ENCODE measurements at regions not wholly inside any gene's neighbourhood (a gene's known extent, or its start where the extent isn't known, plus 50 kb on each side); places are given as distances from the start of the nearest gene placed in this dataset.

DNA sequence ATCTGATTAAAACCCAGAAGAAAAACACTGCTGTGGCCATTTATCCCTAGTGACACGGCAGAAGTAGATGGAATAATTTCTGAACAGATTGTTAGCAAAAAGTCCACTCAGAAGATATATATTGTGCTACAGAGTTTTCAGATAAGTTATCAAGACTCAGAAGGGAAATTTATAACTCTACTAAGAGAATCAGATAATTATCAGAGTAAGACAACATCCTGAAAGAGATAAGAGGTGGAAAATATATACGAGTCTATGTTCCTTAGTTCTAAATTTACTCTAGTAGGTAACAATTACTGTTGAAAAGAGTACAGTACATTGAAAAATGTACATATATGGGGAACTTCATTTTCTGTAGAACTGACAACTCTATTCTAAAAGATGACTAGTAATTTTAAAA lies 176.7 kb downstream of the GNAI1 start:
- Histone ChIP-seq H3K4me3 (ENCODE audit: low read length in 2 of 2) (no peak overlapping the region), H3K27ac (ENCODE audit: low read depth in 1 of 2, low read length in 1 of 2) (no peak overlapping the region), H3K36me3 (ENCODE audit: control insufficient read depth in 2 of 2, insufficient read depth in 2 of 2, low read length in 1 of 2) (no peaks in the 10 kb centered on the region), H3K27me3 (ENCODE audit: control insufficient read depth in 2 of 2, insufficient read depth in 1 of 2, low read length in 1 of 2) (no peaks in the 10 kb centered on the region), H3K4me1 (ENCODE audit: control insufficient read depth in 2 of 2, insufficient read depth in 2 of 2, low read length in 2 of 2) (peaks cover 0 to 3% of the 10 kb centered on the region in 2 donors), H3K9me3 (ENCODE audit: control insufficient read depth in 2 of 2, insufficient read depth in 1 of 2, low read length in 1 of 2) (no peaks in the 10 kb centered on the region)
- WGBS = 65% methylated on average over 2 of the region's 2 CpGs
- no peak for DNase-seq (ENCODE audit: low read depth in 6 of 9, low spot score in 9 of 9)

DNA sequence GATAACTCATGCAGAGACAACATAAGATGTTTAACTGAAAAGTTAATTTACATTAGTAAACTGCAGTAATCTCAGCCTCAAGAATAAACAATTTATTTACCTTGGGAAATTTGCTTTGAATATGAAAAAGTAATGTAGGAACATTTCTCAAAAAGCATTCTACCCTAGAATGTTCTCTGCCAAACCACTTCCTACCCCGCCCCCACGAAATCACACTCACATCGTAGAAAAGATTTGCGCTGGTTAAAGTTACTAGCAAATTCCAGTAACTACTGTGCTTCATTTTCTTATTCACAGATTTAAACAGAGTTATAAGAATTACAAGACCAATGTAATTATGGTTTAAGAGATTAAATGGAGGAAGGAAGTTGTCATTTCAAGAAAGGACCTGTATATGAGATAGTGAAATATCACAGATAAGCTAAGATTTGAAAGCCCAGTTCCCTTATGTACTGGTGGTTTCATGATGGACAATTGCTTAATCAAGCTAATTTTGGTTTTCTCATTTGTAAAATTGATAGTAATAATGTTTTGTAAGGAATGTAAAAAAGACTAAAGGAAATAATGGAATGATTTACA lies 175.4 kb downstream of the GNAI1 start:
- Histone ChIP-seq H3K27me3 (ENCODE audit: control insufficient read depth in 2 of 2, insufficient read depth in 1 of 2, low read length in 1 of 2) (no peaks in the 10 kb centered on the region), H3K27ac (ENCODE audit: low read depth in 1 of 2, low read length in 1 of 2) (no peak overlapping the region), H3K4me1 (ENCODE audit: control insufficient read depth in 2 of 2, insufficient read depth in 2 of 2, low read length in 2 of 2) (peaks cover 0 to 3% of the 10 kb centered on the region in 2 donors), H3K4me3 (ENCODE audit: low read length in 2 of 2) (no peak overlapping the region), H3K9me3 (ENCODE audit: control insufficient read depth in 2 of 2, insufficient read depth in 1 of 2, low read length in 1 of 2) (no peaks in the 10 kb centered on the region), H3K36me3 (ENCODE audit: control insufficient read depth in 2 of 2, insufficient read depth in 2 of 2, low read length in 1 of 2) (no peaks in the 10 kb centered on the region)
- DNase-seq (ENCODE audit: low read depth in 6 of 9, low spot score in 9 of 9) = peak in 6 of 9 donors; percentile 15 to 55 (median 21)
- WGBS = 59% methylated on average over 4 of the region's 4 CpGs

DNA sequence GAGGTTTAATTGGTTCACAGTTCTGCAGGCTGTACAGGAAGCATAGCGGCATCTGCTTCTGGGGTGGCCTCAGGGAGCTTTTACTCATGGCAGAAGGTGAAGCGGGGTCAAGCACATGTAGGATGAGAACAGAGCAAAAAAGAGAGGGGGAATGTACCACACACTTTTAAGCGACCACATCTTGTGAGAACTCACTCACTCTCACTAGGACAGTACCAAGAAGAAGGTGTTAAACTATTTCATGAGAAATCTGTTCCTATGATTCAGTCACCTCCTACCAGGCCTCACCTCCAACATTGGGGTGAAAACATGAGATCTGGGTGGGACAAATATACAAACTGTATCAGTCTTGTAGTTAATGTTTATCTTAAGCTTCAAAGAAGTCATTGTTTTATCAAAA lies 174.7 kb downstream of the GNAI1 start:
- Histone ChIP-seq H3K4me3 (ENCODE audit: low read length in 2 of 2) (no peak overlapping the region), H3K36me3 (ENCODE audit: control insufficient read depth in 2 of 2, insufficient read depth in 2 of 2, low read length in 1 of 2) (no peaks in the 10 kb centered on the region), H3K27me3 (ENCODE audit: control insufficient read depth in 2 of 2, insufficient read depth in 1 of 2, low read length in 1 of 2) (no peaks in the 10 kb centered on the region), H3K9me3 (ENCODE audit: control insufficient read depth in 2 of 2, insufficient read depth in 1 of 2, low read length in 1 of 2) (no peaks in the 10 kb centered on the region), H3K27ac (ENCODE audit: low read depth in 1 of 2, low read length in 1 of 2) (no peak overlapping the region), H3K4me1 (ENCODE audit: control insufficient read depth in 2 of 2, insufficient read depth in 2 of 2, low read length in 2 of 2) (peaks cover 0 to 3% of the 10 kb centered on the region in 2 donors)
- 96% methylated on average over 3 of the region's 3 CpGs for WGBS
- no peak for DNase-seq (ENCODE audit: low read depth in 6 of 9, low spot score in 9 of 9)

DNA sequence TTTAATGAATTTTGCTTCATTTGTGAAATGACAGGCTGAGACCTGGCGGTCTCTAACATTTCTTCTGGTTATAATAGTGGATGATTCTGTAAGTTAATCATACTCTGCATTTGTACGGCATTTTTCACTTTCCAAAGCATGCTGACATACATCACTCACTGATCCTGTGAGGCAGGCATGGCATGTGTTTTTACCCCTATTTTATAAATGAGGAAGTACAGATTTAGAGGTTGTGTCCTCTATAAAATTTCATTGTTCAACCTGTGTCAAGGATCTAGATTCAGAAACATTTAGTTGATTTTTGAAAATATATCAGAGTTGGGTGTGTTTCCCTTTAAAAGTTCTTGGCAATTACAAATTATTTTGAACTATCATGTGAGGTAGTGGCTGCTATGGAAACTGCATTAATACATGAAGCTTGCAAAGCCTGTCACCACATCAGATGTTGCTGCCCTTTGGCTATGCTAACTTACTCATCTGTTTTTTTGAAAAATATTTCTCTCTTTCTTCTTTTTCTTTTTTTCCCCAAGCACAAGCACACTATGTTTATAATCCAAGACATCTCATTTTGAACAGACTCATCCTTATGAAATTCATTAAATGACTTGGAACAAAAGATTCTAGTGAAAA lies 172.7 kb downstream of the GNAI1 start:
- Histone ChIP-seq H3K36me3 (ENCODE audit: control insufficient read depth in 2 of 2, insufficient read depth in 2 of 2, low read length in 1 of 2) (no peaks in the 10 kb centered on the region), H3K4me1 (ENCODE audit: control insufficient read depth in 2 of 2, insufficient read depth in 2 of 2, low read length in 2 of 2) (peaks cover 0 to 3% of the 10 kb centered on the region in 2 donors), H3K4me3 (ENCODE audit: low read length in 2 of 2) (no peak overlapping the region), H3K27me3 (ENCODE audit: control insufficient read depth in 2 of 2, insufficient read depth in 1 of 2, low read length in 1 of 2) (no peaks in the 10 kb centered on the region), H3K27ac (ENCODE audit: low read depth in 1 of 2, low read length in 1 of 2) (no peak overlapping the region), H3K9me3 (ENCODE audit: control insufficient read depth in 2 of 2, insufficient read depth in 1 of 2, low read length in 1 of 2) (no peaks in the 10 kb centered on the region)
- 92% methylated on average over 2 of the region's 2 CpGs for WGBS
- no peak for DNase-seq (ENCODE audit: low read depth in 6 of 9, low spot score in 9 of 9)

DNA sequence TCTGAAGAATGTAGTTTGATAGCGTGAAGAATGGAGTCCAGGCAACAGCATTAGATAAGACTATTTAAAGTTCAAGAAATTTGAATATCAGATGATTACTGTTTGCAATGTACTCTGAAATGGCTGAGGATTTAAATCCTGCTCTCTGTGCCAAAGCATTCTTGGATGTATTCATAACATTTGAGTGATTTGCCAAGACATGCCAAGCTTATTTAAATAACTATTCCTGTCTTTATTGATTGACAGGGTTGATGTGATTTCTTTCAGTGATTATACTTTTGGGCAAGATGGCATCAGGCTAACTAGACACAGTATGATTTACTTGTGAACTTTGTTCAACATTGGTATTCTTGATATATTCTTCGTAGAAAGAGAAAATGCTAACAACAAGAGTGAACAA lies 168.7 kb downstream of the GNAI1 start:
- WGBS = 98% methylated on average over 2 of the region's 2 CpGs

DNA sequence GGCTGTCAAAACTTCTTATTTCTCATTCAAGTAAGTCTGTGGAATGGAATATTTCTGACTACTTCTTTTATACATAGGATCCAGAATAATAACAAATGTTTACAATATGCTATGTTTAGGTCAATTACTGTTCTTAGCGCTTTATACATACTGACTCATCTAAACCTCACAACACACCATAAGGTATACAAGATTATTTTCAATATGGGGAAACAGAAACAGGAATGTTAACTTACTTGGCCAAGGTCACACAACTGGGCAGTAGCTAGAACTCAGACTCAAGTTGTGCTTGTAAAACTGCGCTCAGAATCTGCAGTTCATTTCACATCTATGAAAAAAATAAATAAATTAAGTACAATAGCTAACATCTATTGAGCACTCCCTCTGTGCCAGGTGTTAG lies 168.0 kb downstream of the GNAI1 start:
- Histone ChIP-seq H3K4me3 (ENCODE audit: low read length in 2 of 2) (no peak overlapping the region), H3K36me3 (ENCODE audit: control insufficient read depth in 2 of 2, insufficient read depth in 2 of 2, low read length in 1 of 2) (no peaks in the 10 kb centered on the region), H3K27me3 (ENCODE audit: control insufficient read depth in 2 of 2, insufficient read depth in 1 of 2, low read length in 1 of 2) (no peaks in the 10 kb centered on the region), H3K4me1 (ENCODE audit: control insufficient read depth in 2 of 2, insufficient read depth in 2 of 2, low read length in 2 of 2) (no peaks in the 10 kb centered on the region), H3K27ac (ENCODE audit: low read depth in 1 of 2, low read length in 1 of 2) (no peak overlapping the region), H3K9me3 (ENCODE audit: control insufficient read depth in 2 of 2, insufficient read depth in 1 of 2, low read length in 1 of 2) (no peaks in the 10 kb centered on the region)
- no peak for DNase-seq (ENCODE audit: low read depth in 6 of 9, low spot score in 9 of 9)
- 99% methylated on average over 2 of the region's 2 CpGs for WGBS

More for the DNA sequence above, 168.7 kb downstream of the GNAI1 start:
- no peak overlapping the region for H3K4me3 ChIP-seq (ENCODE audit: low read length in 2 of 2)
- H3K4me1 ChIP-seq (ENCODE audit: control insufficient read depth in 2 of 2, insufficient read depth in 2 of 2, low read length in 2 of 2) = no peaks in the 10 kb centered on the region
- H3K36me3 ChIP-seq (ENCODE audit: control insufficient read depth in 2 of 2, insufficient read depth in 2 of 2, low read length in 1 of 2) = no peaks in the 10 kb centered on the region
- DNase-seq (ENCODE audit: low read depth in 6 of 9, low spot score in 9 of 9) = no peak
- H3K27me3 ChIP-seq (ENCODE audit: control insufficient read depth in 2 of 2, insufficient read depth in 1 of 2, low read length in 1 of 2) = no peaks in the 10 kb centered on the region
- no peaks in the 10 kb centered on the region for H3K9me3 ChIP-seq (ENCODE audit: control insufficient read depth in 2 of 2, insufficient read depth in 1 of 2, low read length in 1 of 2)
- H3K27ac ChIP-seq (ENCODE audit: low read depth in 1 of 2, low read length in 1 of 2) = no peak overlapping the region

DNA sequence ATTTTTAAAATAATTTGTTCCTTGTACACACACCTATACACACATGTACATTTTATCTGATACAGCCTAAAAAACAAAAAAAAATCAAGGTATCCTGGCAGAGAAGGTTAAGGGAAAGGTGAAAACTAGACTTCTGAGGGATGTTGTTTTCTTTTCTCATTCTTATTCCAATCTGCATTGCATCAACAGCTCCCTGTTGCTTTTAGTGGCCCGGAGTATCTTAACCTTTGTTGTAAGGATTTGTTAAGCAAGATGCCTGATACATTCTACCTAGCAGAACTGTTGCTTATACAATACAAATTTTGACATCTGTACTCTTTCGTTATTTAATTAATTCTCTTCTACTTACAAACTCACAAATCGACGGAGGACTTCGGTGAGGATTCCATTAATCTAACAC lies 167.4 kb downstream of the GNAI1 start:
- 97% methylated on average over 5 of the region's 5 CpGs for WGBS

DNA sequence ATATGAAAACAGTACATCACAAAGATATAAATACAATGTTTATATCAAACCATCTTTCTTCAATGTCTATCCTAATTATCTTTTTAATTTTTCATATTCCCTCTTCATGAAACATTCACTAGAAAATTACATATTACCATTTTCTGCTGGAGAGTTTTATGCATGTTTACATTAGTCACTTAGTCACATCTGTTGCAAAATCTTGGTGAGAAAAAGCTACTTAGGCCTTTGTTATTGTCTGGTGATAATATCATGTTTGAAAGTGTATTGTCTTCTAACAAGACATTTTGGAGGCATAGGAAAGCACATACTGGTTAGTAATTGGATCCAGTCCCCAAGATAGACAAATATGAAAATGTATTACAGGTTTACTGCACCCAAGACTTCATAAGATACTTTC lies 163.6 kb downstream of the GNAI1 start:
- Histone ChIP-seq H3K4me3 (ENCODE audit: low read length in 2 of 2) (no peak overlapping the region), H3K27ac (ENCODE audit: low read depth in 1 of 2, low read length in 1 of 2) (no peak overlapping the region), H3K9me3 (ENCODE audit: control insufficient read depth in 2 of 2, insufficient read depth in 1 of 2, low read length in 1 of 2) (peaks cover 0 to 6% of the 10 kb centered on the region in 2 donors), H3K27me3 (ENCODE audit: control insufficient read depth in 2 of 2, insufficient read depth in 1 of 2, low read length in 1 of 2) (no peaks in the 10 kb centered on the region), H3K4me1 (ENCODE audit: control insufficient read depth in 2 of 2, insufficient read depth in 2 of 2, low read length in 2 of 2) (no peaks in the 10 kb centered on the region), H3K36me3 (ENCODE audit: control insufficient read depth in 2 of 2, insufficient read depth in 2 of 2, low read length in 1 of 2) (no peaks in the 10 kb centered on the region)
- no peak for DNase-seq (ENCODE audit: low read depth in 6 of 9, low spot score in 9 of 9)

More for the DNA sequence above, 167.4 kb downstream of the GNAI1 start:
- Histone ChIP-seq H3K27me3 (ENCODE audit: control insufficient read depth in 2 of 2, insufficient read depth in 1 of 2, low read length in 1 of 2) (no peaks in the 10 kb centered on the region), H3K36me3 (ENCODE audit: control insufficient read depth in 2 of 2, insufficient read depth in 2 of 2, low read length in 1 of 2) (no peaks in the 10 kb centered on the region), H3K27ac (ENCODE audit: low read depth in 1 of 2, low read length in 1 of 2) (no peak overlapping the region), H3K4me3 (ENCODE audit: low read length in 2 of 2) (no peak overlapping the region), H3K4me1 (ENCODE audit: control insufficient read depth in 2 of 2, insufficient read depth in 2 of 2, low read length in 2 of 2) (no peaks in the 10 kb centered on the region), H3K9me3 (ENCODE audit: control insufficient read depth in 2 of 2, insufficient read depth in 1 of 2, low read length in 1 of 2) (no peaks in the 10 kb centered on the region)
- DNase-seq (ENCODE audit: low read depth in 6 of 9, low spot score in 9 of 9) = no peak

DNA sequence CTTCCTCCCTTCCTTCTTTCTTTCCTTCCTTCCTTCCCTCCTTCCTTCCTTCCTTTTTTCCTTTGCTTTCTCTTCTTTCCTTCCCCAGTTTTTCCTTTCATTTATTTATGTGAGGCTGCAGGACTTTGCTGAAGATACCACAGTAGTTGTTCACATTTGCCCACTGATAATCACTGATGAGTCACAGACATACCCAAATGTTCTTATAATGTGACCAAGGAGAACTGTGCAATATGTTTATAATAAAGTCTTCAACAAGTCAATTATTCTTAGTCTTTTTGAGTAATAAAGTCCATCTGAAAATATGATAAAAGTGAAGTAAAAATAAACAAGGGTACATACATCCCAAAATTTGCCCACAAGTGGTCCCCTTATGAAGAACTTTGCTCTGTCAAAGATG lies 159.7 kb downstream of the GNAI1 start:
- H3K36me3 ChIP-seq (ENCODE audit: control insufficient read depth in 2 of 2, insufficient read depth in 2 of 2, low read length in 1 of 2) = no peaks in the 10 kb centered on the region
- H3K4me1 ChIP-seq (ENCODE audit: control insufficient read depth in 2 of 2, insufficient read depth in 2 of 2, low read length in 2 of 2) = no peaks in the 10 kb centered on the region
- H3K9me3 ChIP-seq (ENCODE audit: control insufficient read depth in 2 of 2, insufficient read depth in 1 of 2, low read length in 1 of 2) = peaks cover 0 to 6% of the 10 kb centered on the region in 2 donors
- no peaks in the 10 kb centered on the region for H3K27me3 ChIP-seq (ENCODE audit: control insufficient read depth in 2 of 2, insufficient read depth in 1 of 2, low read length in 1 of 2)
- no peak for DNase-seq (ENCODE audit: low read depth in 6 of 9, low spot score in 9 of 9)
- H3K4me3 ChIP-seq (ENCODE audit: low read length in 2 of 2) = no peak overlapping the region
- H3K27ac ChIP-seq (ENCODE audit: low read depth in 1 of 2, low read length in 1 of 2) = no peak overlapping the region

All from thymus (tissue), 11 donors.